Astrocyte of the spinal cord (primary cell): ENCODE measurements at regions not wholly inside any gene's neighbourhood (a gene's known extent, or its start where the extent isn't known, plus 50 kb on each side); places are given as distances from the start of the nearest gene placed in this dataset.
"Not testable (repeated sequence)": the region's sequence is repeated elsewhere in the genome, so short reads cannot be mapped to it uniquely, and the experiment has no call there.

Experiments
- DNase-seq: peaks from one replicate; pipeline ENCODE4 v3.0.0; 2011; ENCODE audit warnings: low read depth, low spot score
- H3K4me3 ChIP-seq: 2 replicates; pipeline ENCODE4 v1.5.1; 2011; ENCODE audit warnings: low read depth, mild to moderate bottlenecking, low read length, moderate library complexity
- in situ Hi-C: cut with HindIII; loops from 2 replicates; pipeline ENCODE4 v1.10.0; 2017; ENCODE audit warnings: low sequenced_read_pairs
- TF ChIP-seq, protein P1 (sequence below): IDR thresholded peaks from 2 replicates; pipeline ENCODE4 v1.5.1; 2012; ENCODE audit warnings: low read depth, mild to moderate bottlenecking, low read length, inconsistent platforms

DNA sequence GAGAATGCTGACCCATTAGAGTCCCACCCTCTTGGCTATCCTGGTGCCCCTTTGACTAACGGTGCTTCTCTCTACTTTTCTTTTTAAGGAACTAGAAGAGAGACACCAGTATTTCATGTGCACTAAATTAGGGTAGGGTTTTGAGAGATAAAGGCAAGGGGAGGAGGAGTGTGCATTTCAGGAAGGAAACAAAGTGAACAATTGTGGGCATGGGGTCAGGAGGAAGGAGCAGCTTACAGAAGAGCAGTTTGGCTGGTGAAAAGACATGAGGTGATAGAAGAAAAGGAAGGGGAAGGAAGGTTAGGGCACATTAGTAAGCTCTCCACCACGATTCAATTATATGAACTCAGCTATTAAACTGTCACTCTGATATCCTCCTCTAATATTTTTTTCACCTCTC is 105.8 kb upstream of the CTAGE1 start:
- no peak for DNase-seq
- TF ChIP-seq, protein P1, sequence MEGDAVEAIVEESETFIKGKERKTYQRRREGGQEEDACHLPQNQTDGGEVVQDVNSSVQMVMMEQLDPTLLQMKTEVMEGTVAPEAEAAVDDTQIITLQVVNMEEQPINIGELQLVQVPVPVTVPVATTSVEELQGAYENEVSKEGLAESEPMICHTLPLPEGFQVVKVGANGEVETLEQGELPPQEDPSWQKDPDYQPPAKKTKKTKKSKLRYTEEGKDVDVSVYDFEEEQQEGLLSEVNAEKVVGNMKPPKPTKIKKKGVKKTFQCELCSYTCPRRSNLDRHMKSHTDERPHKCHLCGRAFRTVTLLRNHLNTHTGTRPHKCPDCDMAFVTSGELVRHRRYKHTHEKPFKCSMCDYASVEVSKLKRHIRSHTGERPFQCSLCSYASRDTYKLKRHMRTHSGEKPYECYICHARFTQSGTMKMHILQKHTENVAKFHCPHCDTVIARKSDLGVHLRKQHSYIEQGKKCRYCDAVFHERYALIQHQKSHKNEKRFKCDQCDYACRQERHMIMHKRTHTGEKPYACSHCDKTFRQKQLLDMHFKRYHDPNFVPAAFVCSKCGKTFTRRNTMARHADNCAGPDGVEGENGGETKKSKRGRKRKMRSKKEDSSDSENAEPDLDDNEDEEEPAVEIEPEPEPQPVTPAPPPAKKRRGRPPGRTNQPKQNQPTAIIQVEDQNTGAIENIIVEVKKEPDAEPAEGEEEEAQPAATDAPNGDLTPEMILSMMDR: no peak
- in situ Hi-C loops: no loop called here
- H3K4me3 ChIP-seq: no peak overlapping the region

DNA sequence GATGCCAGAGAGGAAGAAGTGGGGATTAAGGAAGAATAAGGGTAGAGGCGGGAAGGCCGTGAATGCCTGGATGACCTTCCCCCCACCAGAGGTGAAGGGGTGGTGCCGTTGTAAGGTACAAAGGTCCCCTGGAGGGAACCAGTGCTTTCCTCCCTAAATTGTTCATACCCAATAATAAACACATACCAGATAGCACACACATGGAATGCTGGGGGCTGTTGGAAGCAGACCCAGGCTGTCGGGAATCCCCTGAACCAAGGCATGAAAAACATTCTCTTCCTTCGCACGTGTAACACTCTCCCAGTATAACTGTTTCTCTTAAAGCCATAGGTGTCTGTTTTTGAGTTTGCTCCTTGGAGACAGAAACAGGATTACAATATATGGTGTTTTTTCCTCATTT is 107.1 kb upstream of the CTAGE1 start:
- in situ Hi-C loops: no loop called here
- no peak for DNase-seq
- no peak overlapping the region for H3K4me3 ChIP-seq
- TF ChIP-seq, protein P1: no peak

DNA sequence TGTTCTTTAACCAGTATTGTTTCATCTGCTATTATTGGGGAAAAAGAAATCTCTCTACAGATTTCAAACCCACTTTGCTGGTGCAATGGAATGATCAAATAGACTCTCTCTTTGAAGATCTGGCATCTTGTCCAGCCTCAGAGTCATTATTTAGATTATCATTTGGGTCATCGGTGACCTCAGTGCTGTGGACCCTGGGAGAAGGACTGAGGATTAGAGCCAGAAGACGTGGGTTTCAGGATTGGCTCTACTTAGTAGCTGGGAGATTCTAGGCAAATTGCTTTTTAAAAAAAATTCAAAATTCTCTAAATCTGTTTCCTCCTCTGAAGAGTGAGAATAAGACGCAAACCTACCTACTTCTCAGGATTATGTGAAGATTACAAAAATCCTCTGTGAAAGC is 107.6 kb upstream of the CTAGE1 start:
- DNase-seq: no peak
- in situ Hi-C loops: no loop called here
- TF ChIP-seq, protein P1: no peak
- H3K4me3 ChIP-seq: no peak overlapping the region

DNA sequence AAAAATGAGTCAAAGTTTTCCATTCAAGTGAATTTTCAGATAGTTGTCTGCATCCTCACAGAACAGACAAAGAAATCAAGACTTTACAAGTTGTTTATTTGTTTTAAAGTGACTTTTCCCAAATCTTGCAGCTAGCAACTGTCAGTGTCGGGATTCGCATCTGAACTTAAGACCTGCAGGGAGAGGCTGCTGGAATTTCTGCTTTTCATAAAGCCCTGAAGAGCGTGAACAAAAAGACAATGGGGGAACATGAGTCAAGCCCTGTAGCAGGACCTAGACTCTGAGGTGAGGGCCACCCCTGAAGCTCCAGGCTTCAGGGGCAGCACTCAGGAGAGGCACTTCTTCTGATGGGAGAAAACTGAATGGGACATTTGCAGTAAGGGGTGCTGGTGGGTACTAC is 108.2 kb upstream of the CTAGE1 start:
- no peak overlapping the region for H3K4me3 ChIP-seq

DNA sequence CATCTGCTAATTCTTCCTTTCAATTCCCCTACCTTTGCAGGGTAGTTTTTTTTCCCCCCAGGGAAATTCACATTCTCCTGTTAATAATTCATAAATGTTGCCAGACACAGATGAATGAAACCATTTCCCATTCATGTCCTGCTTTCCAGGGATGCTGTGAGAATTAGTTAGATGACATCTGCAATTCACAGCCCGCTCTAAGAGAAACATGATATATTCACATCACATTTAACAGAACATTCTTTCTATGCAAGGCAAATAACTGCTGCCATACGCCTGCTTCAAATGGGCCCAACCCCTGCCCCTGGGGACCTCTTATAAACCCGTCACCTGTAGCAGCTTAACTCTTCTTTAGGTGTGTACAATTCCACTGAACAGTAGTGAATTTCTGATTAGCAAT is 110.6 kb upstream of the CTAGE1 start:
- no peak for DNase-seq
- in situ Hi-C loops: no loop called here
- no peak overlapping the region for H3K4me3 ChIP-seq
- TF ChIP-seq, protein P1: no peak

More for the DNA sequence above, 108.2 kb upstream of the CTAGE1 start:
- DNase-seq: no peak
- TF ChIP-seq, protein P1: no peak
- in situ Hi-C loops: no loop called here

DNA sequence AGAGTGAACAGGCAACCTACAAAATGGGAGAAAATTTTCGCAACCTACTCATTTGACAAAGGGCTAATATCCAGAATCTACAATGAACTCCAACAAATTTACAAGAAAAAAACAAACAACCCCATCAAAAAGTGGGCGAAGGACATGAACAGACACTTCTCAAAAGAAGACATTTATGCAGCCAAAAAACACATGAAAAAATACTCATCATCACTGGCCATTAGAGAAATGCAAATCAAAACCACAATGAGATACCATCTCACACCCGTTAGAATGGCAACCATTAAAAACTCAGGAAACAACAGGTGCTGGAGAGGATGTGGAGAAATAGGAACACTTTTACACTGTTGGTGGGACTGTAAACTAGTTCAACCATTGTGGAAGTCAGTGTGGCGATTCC is 117.0 kb upstream of the CTAGE1 start:
- DNase-seq, in situ Hi-C loops: not testable (repeated sequence)

DNA sequence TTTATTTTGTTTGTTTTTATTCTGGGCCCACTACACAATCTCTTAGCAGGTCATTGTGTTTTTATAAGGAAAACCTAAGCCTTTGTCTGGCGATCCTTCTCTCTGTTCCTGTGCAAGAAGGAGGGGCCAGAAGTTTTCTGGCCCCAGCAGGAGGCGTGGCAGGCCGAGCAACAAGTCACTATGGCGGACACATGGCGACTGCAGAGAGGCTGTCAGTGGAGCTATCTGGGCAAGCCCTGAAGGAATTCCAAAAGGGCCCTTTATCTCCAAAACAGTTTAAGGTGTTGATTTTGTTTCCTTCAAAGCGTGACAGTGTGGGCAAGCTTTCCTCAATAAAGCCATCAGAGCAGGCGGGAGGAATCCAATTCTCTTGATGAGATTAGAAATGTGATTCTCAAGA is 118.8 kb upstream of the CTAGE1 start:
- H3K4me3 ChIP-seq: no peak overlapping the region
- TF ChIP-seq, protein P1: no peak
- no peak for DNase-seq
- in situ Hi-C loops: no loop called here

More for the DNA sequence above, 117.0 kb upstream of the CTAGE1 start:
- H3K4me3 ChIP-seq: not testable (repeated sequence)
